AG08395 (cell line): ENCODE measurements at regions not wholly inside any gene's neighbourhood (a gene's known extent, or its start where the extent isn't known, plus 50 kb on each side); places are given as distances from the start of the nearest gene placed in this dataset.
A peak's percentile ranks its signal among the peaks of the same experiment; 100 is the strongest.

Experiments used
- DNase-seq: peaks from one replicate; pipeline ENCODE4 v3.0.0; 2012; ENCODE audit warnings: mixed read lengths, low spot score

- DNase-seq, result no peak
Measured at GRCh38 chr6:105991561-105992314, 94.4 kb upstream of the PRDM1 start.

GRCh38 chr6:105990151-105990550 is 96.0 kb upstream of the PRDM1 start:
- no peak for DNase-seq

- no peak for DNase-seq
Measured at GRCh38 chr6:105988812-105989577, 97.1 kb upstream of the PRDM1 start.

- DNase-seq, result peak; percentile 31
Measured at GRCh38 chr6:105988321-105988720, 97.8 kb upstream of the PRDM1 start.

- no peak for DNase-seq
Measured at GRCh38 chr6:105987516-105987915, 98.6 kb upstream of the PRDM1 start.

- DNase-seq, result peak; percentile 71
Measured at GRCh38 chr6:105986998-105987397, 99.1 kb upstream of the PRDM1 start.

GRCh38 chr6:105985816-105986632 is 100.1 kb upstream of the PRDM1 start:
- DNase-seq, result no peak

- no peak for DNase-seq
Measured at GRCh38 chr6:105985098-105985815, 100.9 kb upstream of the PRDM1 start.

GRCh38 chr6:105983763-105984162 is 102.4 kb upstream of the PRDM1 start:
- DNase-seq, result no peak

GRCh38 chr6:105982761-105983540 is 103.2 kb upstream of the PRDM1 start:
- DNase-seq, result no peak

GRCh38 chr6:105981888-105982358 is 104.2 kb upstream of the PRDM1 start:
- no peak for DNase-seq

GRCh38 chr6:105981002-105981887 is 104.9 kb upstream of the PRDM1 start:
- DNase-seq, result no peak

GRCh38 chr6:105978974-105979373 is 107.2 kb upstream of the PRDM1 start:
- no peak for DNase-seq

- no peak for DNase-seq
Measured at GRCh38 chr6:105977934-105978504, 108.1 kb upstream of the PRDM1 start.

- DNase-seq, result peak; percentile 24
Measured at GRCh38 chr6:105974986-105975385, 111.2 kb upstream of the PRDM1 start.

GRCh38 chr6:105972440-105972839 is 113.7 kb upstream of the PRDM1 start:
- no peak for DNase-seq

GRCh38 chr6:105968603-105969333 is 117.4 kb upstream of the PRDM1 start:
- DNase-seq, result no peak

GRCh38 chr6:105967917-105968602 is 118.1 kb upstream of the PRDM1 start:
- DNase-seq, result no peak
